HEK293T (cell line): ENCODE measurements at regions not wholly inside any gene's neighbourhood (a gene's known extent, or its start where the extent isn't known, plus 50 kb on each side); places are given as distances from the start of the nearest gene placed in this dataset.

Experiments used
- CTCF ChIA-PET: fragments of 350-600 bp; formaldehyde crosslinking; extraction: SDS; loops from one replicate; lab custom pipeline; 2021; ENCODE audit warnings: antibody characterized with exemption, inconsistent platforms; lab: Yijun Ruan, JAX
- POLR2A ChIA-PET: fragments of 350-600 bp; formaldehyde crosslinking; extraction: SDS; loops from one replicate; lab custom pipeline; 2020; ENCODE audit warnings: antibody characterized with exemption, inconsistent platforms; lab: Yijun Ruan, JAX
- DNase-seq: peaks from one replicate; pipeline ENCODE4 v3.0.0; 2012; ENCODE audit warnings: mixed read lengths; ENCODE audit errors: extremely low spot score
- ARNT ChIP-seq: fragments of 450-650 bp; IDR thresholded peaks from 2 replicates; pipeline ENCODE4 v1.6.1; 2017; ENCODE audit warnings: mild to moderate bottlenecking
- BHLHE40 ChIP-seq: fragments of 450-650 bp; IDR thresholded peaks from 2 replicates; pipeline ENCODE4 v1.6.1; 2016; ENCODE audit warnings: mild to moderate bottlenecking, moderate library complexity, borderline replicate concordance
- L3MBTL2 ChIP-seq: fragments of 450-650 bp; conservative IDR thresholded peaks from 2 replicates; pipeline ENCODE4 v1.6.1; 2016; ENCODE audit warnings: mild to moderate bottlenecking
- NFRKB ChIP-seq: fragments of 450-650 bp; IDR thresholded peaks from 2 replicates; pipeline ENCODE4 v1.6.1; 2016; ENCODE audit warnings: mild to moderate bottlenecking, moderate library complexity
- SP1 ChIP-seq: fragments of 450-650 bp; IDR thresholded peaks from 2 replicates; pipeline ENCODE4 v1.6.1; 2017
- TARDBP ChIP-seq: fragments of 450-650 bp; IDR thresholded peaks from 2 replicates; pipeline ENCODE4 v1.6.1; 2016
- ZNF384 ChIP-seq: fragments of 450-650 bp; IDR thresholded peaks from 2 replicates; pipeline ENCODE4 v1.6.1; 2016

DNA sequence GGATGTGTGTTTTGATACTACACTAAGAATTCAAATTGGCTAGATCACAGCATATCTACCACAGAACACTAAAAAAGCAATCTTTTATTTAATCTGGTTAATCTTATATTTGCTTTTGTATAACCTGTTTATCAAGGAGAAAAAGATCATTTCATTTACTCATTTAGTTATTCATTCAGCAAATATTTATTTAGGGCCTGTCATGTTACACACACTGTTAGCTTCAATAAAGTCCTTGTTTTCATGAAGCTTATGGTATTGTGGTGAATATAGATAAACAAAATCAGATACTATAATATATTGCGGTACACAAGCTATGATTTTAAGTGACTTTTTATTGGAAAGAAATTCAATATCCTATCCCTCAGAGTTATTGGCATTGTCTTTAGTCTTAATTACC lies 350.8 kb downstream of the LRFN5 start:
- POLR2A ChIA-PET = interaction anchor here (0.6 kb wide), 1 partner anchor 971 kb away, joined by 3 read pairs; no protein-coding TSS in a partner anchor
- CTCF ChIA-PET = no interaction called here
- no peak for TF ChIP-seq L3MBTL2
- no peak for TF ChIP-seq ARNT
- no peak for TF ChIP-seq NFRKB
- TF ChIP-seq SP1 = no peak
- no peak for TF ChIP-seq TARDBP
- no peak for TF ChIP-seq ZNF384
- no peak for TF ChIP-seq BHLHE40
- DNase-seq = no peak
